GM21786 (cell line): ENCODE measurements at regions not wholly inside any gene's neighbourhood (a gene's known extent, or its start where the extent isn't known, plus 50 kb on each side); places are given as distances from the start of the nearest gene placed in this dataset.

Source experiments
- ATAC-seq: cut with Tn5 transposase; IDR thresholded peaks from one replicate; pipeline ENCODE4 v1.9.1; 2021; ENCODE audit not compliant: unreplicated experiment

GRCh38 chr10:36253731-36254130 lies 611.6 kb upstream of the FZD8 start:
- ATAC-seq, result no peak

- no peak for ATAC-seq
Observed at GRCh38 chr10:36251068-36251467, 609.0 kb upstream of the FZD8 start.

- no peak for ATAC-seq
Observed at GRCh38 chr10:36248304-36248981, 606.3 kb upstream of the FZD8 start.

GRCh38 chr10:36247478-36247877 lies 605.4 kb upstream of the FZD8 start:
- ATAC-seq, result no peak

GRCh38 chr10:36236931-36237330 lies 594.8 kb upstream of the FZD8 start:
- no peak for ATAC-seq

- no peak for ATAC-seq
Observed at GRCh38 chr10:36236341-36236740, 594.2 kb upstream of the FZD8 start.

- no peak for ATAC-seq
Observed at GRCh38 chr10:36232935-36233334, 590.8 kb upstream of the FZD8 start.

DNA sequence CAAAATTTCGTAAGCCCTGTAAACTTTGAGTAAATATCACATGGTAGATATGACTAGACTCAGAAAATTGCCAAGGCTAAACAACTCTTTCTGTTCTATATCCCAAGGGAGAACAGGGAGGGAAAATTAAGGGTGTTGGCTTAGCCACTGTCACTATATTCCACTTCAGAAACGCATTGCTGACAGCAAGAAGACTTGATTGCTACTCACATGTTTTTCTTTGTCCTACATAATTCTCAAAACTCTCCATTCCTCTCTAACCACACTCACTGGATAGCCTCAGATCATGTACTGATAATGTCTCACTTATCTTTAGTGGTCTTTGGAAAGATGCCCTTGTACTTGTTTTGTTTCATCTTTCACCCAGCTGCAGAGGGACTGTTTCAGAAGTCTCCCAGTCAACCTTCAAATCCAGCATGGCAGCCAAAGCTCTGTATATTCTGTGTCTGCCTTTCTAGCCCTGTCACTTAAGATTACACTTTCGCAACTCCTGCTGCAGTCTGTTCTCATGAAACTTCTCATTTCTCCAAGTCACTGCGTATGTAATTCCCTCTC lies 582.4 kb upstream of the FZD8 start:
- no peak for ATAC-seq

- no peak for ATAC-seq
Observed at GRCh38 chr10:36221101-36221500, 579.0 kb upstream of the FZD8 start.

DNA sequence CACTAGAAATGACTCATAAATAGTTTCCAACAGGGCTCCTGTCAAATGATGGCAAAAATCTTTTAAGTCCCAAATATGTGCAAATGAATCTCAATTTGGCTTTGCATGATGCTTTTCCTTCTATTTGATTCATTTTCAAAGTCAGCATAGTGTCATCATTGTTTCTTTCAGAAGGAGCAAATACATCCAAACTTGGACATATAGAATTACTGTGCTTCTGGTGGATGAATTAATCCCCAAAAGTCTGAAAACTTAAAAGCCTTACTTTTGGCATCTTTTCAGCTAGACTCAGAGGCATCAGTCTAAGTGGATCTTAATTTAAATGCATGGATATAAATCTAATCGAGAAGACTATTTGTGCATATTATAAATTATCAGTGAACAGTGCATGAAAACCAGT lies 578.1 kb upstream of the FZD8 start:
- ATAC-seq, result no peak

- ATAC-seq, result no peak
Observed at GRCh38 chr10:36211856-36212255, 569.8 kb upstream of the FZD8 start.

- ATAC-seq, result no peak
Observed at GRCh38 chr10:36209480-36209879, 567.4 kb upstream of the FZD8 start.

DNA sequence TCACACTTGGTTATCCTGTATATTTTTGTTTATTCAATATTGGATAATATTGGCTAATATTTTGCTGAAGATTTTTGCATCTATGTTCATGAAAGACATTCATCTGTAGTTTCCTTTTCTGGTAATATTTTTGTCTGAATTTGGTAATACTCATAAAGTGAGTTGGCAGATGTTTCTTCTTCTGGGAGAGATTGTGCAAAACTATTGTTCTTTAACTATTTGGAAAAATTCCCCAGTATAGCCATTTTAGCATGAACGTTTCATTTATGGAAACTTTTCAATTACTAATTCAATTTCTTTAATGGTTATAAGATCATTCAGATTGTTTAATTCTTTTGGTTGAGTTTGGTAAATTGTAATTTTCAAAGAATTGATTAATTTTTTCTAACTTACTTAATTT lies 560.8 kb upstream of the FZD8 start:
- no peak for ATAC-seq

DNA sequence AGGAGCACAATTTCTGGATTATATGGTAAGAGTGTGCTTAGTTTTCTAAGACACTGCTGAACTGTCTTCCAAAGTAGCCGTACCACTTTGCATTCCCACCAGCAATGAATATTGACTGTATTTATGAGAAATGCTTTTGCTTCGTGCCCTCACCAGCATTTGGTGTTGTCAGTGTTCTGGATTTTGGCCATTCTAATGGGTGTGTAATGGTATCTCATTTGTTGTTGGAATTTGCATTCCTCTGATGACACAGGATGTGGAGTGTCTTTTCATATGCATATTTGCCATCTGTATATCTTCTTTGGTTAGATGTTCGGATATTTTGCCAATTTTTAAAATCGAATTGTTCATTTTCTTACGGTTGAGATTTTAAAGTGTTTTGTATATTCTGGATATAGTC lies 558.5 kb upstream of the FZD8 start:
- ATAC-seq, result no peak

- no peak for ATAC-seq
Observed at GRCh38 chr10:36198322-36198721, 556.2 kb upstream of the FZD8 start.

GRCh38 chr10:36195364-36195763 lies 553.3 kb upstream of the FZD8 start:
- ATAC-seq, result no peak

GRCh38 chr10:36194276-36194675 lies 552.2 kb upstream of the FZD8 start:
- no peak for ATAC-seq

DNA sequence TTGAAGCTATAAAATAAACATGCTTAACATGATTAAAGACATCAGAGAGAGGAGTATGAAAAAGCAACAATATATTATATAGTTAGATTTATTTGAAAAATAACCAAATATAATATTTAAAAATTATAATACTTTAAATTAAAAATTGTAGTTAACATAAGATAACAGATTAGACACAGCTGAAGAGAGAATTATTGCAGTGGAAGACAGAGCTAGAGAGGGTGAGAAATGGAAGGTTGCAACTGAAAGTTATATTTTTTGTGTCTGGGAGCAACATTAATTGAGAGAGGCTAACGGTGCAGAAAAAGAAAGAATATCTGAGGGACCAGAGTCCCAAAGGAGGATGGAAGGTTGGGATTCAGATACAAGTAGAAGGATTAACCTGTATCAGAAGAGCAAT lies 548.9 kb upstream of the FZD8 start:
- ATAC-seq, result no peak

DNA sequence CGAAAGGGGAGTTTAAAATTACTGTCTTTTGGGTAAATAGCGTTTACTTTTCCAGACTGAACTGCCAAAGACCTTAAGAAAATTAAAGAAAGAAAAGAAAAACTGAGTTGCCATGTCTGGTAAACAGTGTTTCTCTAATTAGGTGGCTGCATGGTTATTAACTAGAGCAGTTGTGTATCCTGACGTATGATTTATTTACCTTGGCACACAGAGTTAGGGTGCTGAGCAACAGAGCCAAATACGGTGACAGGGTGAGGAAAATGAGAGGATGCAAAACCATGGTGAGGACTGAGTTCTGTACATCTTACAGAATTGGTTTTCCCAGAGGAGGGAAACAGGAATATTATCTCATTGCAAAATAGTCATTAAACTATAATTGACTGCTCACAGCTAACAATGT lies 546.4 kb upstream of the FZD8 start:
- no peak for ATAC-seq

- no peak for ATAC-seq
Observed at GRCh38 chr10:36188080-36188453, 546.0 kb upstream of the FZD8 start.

- no peak for ATAC-seq
Observed at GRCh38 chr10:36187380-36188079, 545.4 kb upstream of the FZD8 start.

- ATAC-seq, result no peak
Observed at GRCh38 chr10:36185097-36185496, 543.0 kb upstream of the FZD8 start.

GRCh38 chr10:36183726-36184125 lies 541.6 kb upstream of the FZD8 start:
- ATAC-seq, result no peak
